CD4-positive, alpha-beta T cell (primary cell): ENCODE measurements at regions not wholly inside any gene's neighbourhood (a gene's known extent, or its start where the extent isn't known, plus 50 kb on each side); places are given as distances from the start of the nearest gene placed in this dataset.

Experiments used
- ATAC-seq: fragments of 200-7000 bp; cut with Tn5 transposase; one replicate; pipeline ENCODE4 v1.10.0; 2022; ENCODE audit warnings: mild to moderate bottlenecking; ENCODE audit not compliant: poor library complexity
- CTCF ChIA-PET: fragments of 350-600 bp; sonication (Branson Sonifier 250); formaldehyde crosslinking; loops from one replicate; lab custom pipeline; 2021; ENCODE audit warnings: antibody characterized with exemption, inconsistent platforms; lab: Charles Lee
- POLR2A ChIA-PET: fragments of 350-600 bp; sonication (Branson Sonifier 250); formaldehyde crosslinking; loops from one replicate; lab custom pipeline; 2021; ENCODE audit warnings: antibody characterized with exemption, inconsistent platforms; lab: Charles Lee
- DNase-seq, 14 experiments: peaks; one replicate each; pipeline ENCODE4 v3.0.0-alpha.2; 2013 to 2020; ENCODE audit warnings: mixed read lengths in 2 of 14
- H3K27ac ChIP-seq, 2 donors: one replicate each; pipeline versions ENCODE4 v1.5.1 to v1.7.0; 2013; ENCODE audit warnings: low read length in 2 of 2, low read depth in 1 of 2, mild to moderate bottlenecking in 1 of 2
- H3K27me3 ChIP-seq, 2 experiments: 1 replicate in 1 of 2; 2 replicates in 1 of 2; pipeline versions ENCODE4 v1.6.1 to v1.7.0; 2013; ENCODE audit warnings: low read length in 2 of 2, control low read depth in 1 of 2, mild to moderate bottlenecking in 1 of 2, moderate library complexity in 1 of 2; ENCODE audit not compliant: insufficient read depth in 2 of 2, control insufficient read depth in 1 of 2
- H3K36me3 ChIP-seq: one replicate; pipeline ENCODE4 v1.6.1; 2013; ENCODE audit warnings: low read length, control low read depth; ENCODE audit not compliant: insufficient read depth
- H3K4me1 ChIP-seq: one replicate; pipeline ENCODE4 v1.6.1; 2013; ENCODE audit warnings: low read length, control low read depth; ENCODE audit not compliant: insufficient read depth
- H3K4me3 ChIP-seq: one replicate; pipeline ENCODE4 v1.5.1; 2013; ENCODE audit warnings: mild to moderate bottlenecking, low read length, moderate library complexity
- H3K9me3 ChIP-seq, 2 experiments: 1 replicate in 1 of 2; 2 replicates in 1 of 2; pipeline versions ENCODE4 v1.6.1 to v1.7.0; 2013; ENCODE audit warnings: low read length in 2 of 2, mild to moderate bottlenecking in 2 of 2, control low read depth in 1 of 2, moderate library complexity in 1 of 2; ENCODE audit not compliant: control insufficient read depth in 1 of 2, insufficient read depth in 1 of 2
- H3K27ac Mint-ChIP-seq: one replicate; pipeline ENCODE4 v1.8.0; 2020; ENCODE audit warnings: mixed read lengths
- H3K27me3 Mint-ChIP-seq: one replicate; pipeline ENCODE4 v1.8.0; 2021; ENCODE audit warnings: mixed read lengths
- H3K36me3 Mint-ChIP-seq: one replicate; pipeline ENCODE4 v1.8.0; 2021; ENCODE audit warnings: low read depth, mixed read lengths
- H3K4me1 Mint-ChIP-seq: one replicate; pipeline ENCODE4 v1.8.0; 2021; ENCODE audit warnings: low read depth, mixed read lengths
- H3K4me3 Mint-ChIP-seq: one replicate; pipeline ENCODE4 v1.8.0; 2020; ENCODE audit warnings: mild to moderate bottlenecking, mixed read lengths
- H3K9me3 Mint-ChIP-seq: one replicate; pipeline ENCODE4 v1.8.0; 2020; ENCODE audit warnings: mixed read lengths
- CTCF ChIP-seq: fragments of 200-600 bp; IDR thresholded peaks from one replicate; pipeline ENCODE4 v1.8.0; 2022; ENCODE audit warnings: antibody characterized with exemption, mild to moderate bottlenecking
- intact Hi-C, 2 experiments: fragments of 100-400 bp; cut with DNase I in 1 of 2; cut with micrococcal nuclease in 1 of 2; formaldehyde crosslinking; loops; one replicate each; pipeline versions ENCODE4 v1.15.1 to v1.9.0; 2023 to 2025; cut with DNase I, micrococcal nuclease

- H3K36me3 Mint-ChIP-seq: no peaks in the 10 kb centered on the region
- peaks cover 11% of the 10 kb centered on the region for H3K9me3 Mint-ChIP-seq
- no peak overlapping the region for H3K27ac ChIP-seq
- no peaks in the 10 kb centered on the region for H3K36me3 ChIP-seq
- intact Hi-C loops: no loop called here
- no peaks in the 10 kb centered on the region for H3K27me3 ChIP-seq
- no peak overlapping the region for H3K4me3 Mint-ChIP-seq
- H3K27me3 Mint-ChIP-seq: no peaks in the 10 kb centered on the region
- no peaks in the 10 kb centered on the region for H3K4me1 ChIP-seq
- CTCF ChIA-PET: no interaction called here
- POLR2A ChIA-PET: no interaction called here
- no peak overlapping the region for H3K27ac Mint-ChIP-seq
- TF ChIP-seq CTCF: no peak
- no peak for ATAC-seq
- no peak overlapping the region for H3K4me3 ChIP-seq
- no peaks in the 10 kb centered on the region for H3K4me1 Mint-ChIP-seq
- DNase-seq: no peak
- peaks cover 6 to 12% of the 10 kb centered on the region in 2 experiments for H3K9me3 ChIP-seq
Observed at GRCh38 chr18:29351171-29351570, 1174.2 kb upstream of the CDH2 start.

GRCh38 chr18:29328932-29329331 lies 1152.0 kb upstream of the CDH2 start:
- ATAC-seq (no peak), DNase-seq (no peak)
- Mint-ChIP-seq H3K27me3 (no peaks in the 10 kb centered on the region), H3K36me3 (no peaks in the 10 kb centered on the region), H3K4me1 (no peaks in the 10 kb centered on the region), H3K4me3 (no peak overlapping the region), H3K9me3 (peaks cover 13% of the 10 kb centered on the region), H3K27ac (no peak overlapping the region)
- no peak overlapping the region for H3K27ac ChIP-seq
- H3K27me3 ChIP-seq: no peaks in the 10 kb centered on the region
- no peak overlapping the region for H3K4me3 ChIP-seq
- H3K36me3 ChIP-seq: no peaks in the 10 kb centered on the region
- ChIA-PET CTCF (no interaction called here), POLR2A (no interaction called here)
- TF ChIP-seq CTCF: no peak
- H3K4me1 ChIP-seq: no peaks in the 10 kb centered on the region
- intact Hi-C loops: no loop called here
- H3K9me3 ChIP-seq: peaks cover 0 to 12% of the 10 kb centered on the region in 2 experiments

GRCh38 chr18:29326214-29326613 lies 1149.3 kb upstream of the CDH2 start:
- H3K36me3 Mint-ChIP-seq: no peaks in the 10 kb centered on the region
- intact Hi-C loops: no loop called here
- CTCF ChIA-PET: no interaction called here

More at GRCh38 chr18:29326214-29326613, 1149.3 kb upstream of the CDH2 start:
- Mint-ChIP-seq H3K27ac (no peak overlapping the region), H3K4me3 (no peak overlapping the region), H3K9me3 (peaks cover 8% of the 10 kb centered on the region), H3K27me3 (no peaks in the 10 kb centered on the region), H3K4me1 (no peaks in the 10 kb centered on the region)
- no peak for DNase-seq
- H3K4me3 ChIP-seq: no peak overlapping the region
- no peaks in the 10 kb centered on the region for H3K36me3 ChIP-seq
- H3K27ac ChIP-seq: no peak overlapping the region
- TF ChIP-seq CTCF: no peak
- POLR2A ChIA-PET: no interaction called here
- H3K9me3 ChIP-seq: peaks cover 3 to 12% of the 10 kb centered on the region in 2 experiments
- no peaks in the 10 kb centered on the region for H3K27me3 ChIP-seq
- H3K4me1 ChIP-seq: no peaks in the 10 kb centered on the region
- no peak for ATAC-seq
